Limb (tissue), 2 donors: ENCODE measurements at regions not wholly inside any gene's neighbourhood (a gene's known extent, or its start where the extent isn't known, plus 50 kb on each side); places are given as distances from the start of the nearest gene placed in this dataset.

Source experiments
- DNase-seq, 2 donors: peaks; one replicate each; pipeline ENCODE4 v3.0.0-alpha.2; 2016; ENCODE audit errors: extremely low spot score in 2 of 2

GRCh38 chr17:5785867-5786509 lies 201.7 kb upstream of the NLRP1 start:
- DNase-seq = no peak

DNA sequence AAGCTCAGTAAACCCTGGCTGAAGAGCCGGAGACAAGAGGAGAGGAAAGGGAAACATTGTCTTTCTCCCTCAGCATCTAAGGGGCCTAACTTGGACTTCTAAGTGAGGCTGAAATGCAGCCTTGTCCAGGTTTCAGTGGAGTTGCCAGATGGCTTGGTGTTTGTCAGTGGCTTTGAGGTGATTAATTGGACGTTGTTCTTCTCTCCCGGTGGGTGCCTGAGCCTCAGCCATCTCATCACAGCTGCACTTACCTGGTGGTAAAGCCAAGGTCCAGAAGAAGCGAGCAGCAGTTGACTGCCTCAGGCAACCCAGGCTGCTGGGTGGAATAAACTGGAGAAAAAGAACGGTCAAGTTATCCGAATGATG lies 202.2 kb upstream of the NLRP1 start:
- DNase-seq = no peak

GRCh38 chr17:5788266-5788900 lies 204.1 kb upstream of the NLRP1 start:
- no peak for DNase-seq

DNA sequence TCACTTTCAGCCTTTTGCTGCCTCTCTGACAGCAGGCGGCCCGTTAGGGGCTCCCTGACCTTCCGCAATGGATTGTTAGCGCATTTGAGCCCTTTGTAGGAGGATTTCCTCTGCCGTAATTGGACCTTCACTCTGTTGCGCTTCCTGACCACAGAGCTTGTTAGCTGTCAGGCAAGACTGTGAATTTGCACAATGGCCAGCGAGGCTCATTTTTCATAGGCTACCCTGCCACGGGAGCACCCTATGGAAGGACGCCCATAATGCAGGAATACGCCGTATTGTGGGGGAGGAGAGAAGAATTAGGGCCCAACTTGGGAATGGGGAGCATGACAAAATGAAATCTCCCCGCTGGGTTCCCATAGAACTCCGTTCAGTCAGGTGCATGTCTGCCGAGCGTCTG lies 205.2 kb upstream of the NLRP1 start:
- no peak for DNase-seq

DNA sequence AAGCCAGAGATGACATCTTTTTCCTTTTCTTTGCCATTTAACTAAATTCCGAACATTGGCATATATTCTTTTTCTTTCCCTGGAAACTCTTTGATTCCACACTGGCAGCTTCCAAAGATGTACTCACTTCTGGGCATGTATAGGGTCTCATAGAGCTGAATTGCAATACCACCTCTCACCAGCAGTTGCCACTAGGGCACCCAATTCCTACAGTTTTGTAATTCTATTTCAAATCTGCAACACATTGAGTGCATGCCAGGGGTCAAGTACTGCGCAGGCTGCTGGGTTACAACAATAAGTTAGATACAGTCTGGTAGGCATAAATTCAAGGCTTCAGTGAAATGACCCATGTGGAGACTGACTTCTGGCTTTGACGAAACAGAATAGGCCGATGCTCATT lies 208.8 kb upstream of the NLRP1 start:
- no peak for DNase-seq

- no peak for DNase-seq
These were observed 209.6 kb upstream of the NLRP1 start for GRCh38 chr17:5793899-5794298.

GRCh38 chr17:5794385-5794784 lies 210.1 kb upstream of the NLRP1 start:
- DNase-seq = no peak

- DNase-seq = no peak
These were observed 210.7 kb upstream of the NLRP1 start for GRCh38 chr17:5794881-5795506.

- DNase-seq = no peak
These were observed 213.2 kb upstream of the NLRP1 start for GRCh38 chr17:5797447-5798050.

- no peak for DNase-seq
These were observed 213.8 kb upstream of the NLRP1 start for GRCh38 chr17:5798094-5798493.

- DNase-seq = no peak
These were observed 215.8 kb upstream of the NLRP1 start for GRCh38 chr17:5800131-5800530.

DNA sequence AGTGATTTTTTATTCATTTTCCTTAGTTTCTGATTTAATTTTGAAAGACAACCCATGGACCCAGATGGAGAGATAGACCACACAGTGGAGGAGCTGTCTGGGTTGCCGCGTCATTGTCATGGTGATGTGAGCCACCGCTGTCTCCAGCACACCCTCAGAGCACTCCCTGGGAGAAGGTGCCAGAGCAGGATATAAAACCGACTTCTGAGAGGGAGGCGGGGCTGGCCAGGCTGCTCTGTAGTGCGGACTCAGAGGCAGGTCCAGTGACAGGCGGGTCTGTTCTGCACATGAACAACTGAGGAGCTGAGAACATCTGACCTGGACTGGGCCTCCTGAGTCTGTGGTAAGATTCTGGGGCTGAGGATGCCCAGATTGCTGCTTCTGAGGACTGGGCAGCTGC lies 216.3 kb upstream of the NLRP1 start:
- DNase-seq = no peak

DNA sequence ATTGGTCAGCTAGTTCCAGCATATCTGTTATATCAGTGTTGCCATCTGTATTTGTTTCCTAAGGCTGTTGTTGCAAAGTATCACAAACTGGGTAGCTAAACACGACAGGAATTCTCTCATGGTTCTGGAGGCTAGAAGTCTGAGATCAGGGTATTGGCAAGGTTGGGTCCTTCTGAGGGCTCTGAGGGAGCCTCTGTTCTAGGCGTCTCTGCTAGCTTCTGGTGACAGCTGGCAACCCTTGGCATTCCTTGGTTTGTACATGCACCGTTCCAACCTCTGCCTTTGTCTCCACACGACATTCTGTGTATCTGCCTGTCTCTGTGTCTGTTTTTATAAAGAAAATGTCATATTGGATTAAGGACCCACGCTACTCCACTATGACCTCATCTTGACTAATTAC lies 219.9 kb upstream of the NLRP1 start:
- DNase-seq = no peak

DNA sequence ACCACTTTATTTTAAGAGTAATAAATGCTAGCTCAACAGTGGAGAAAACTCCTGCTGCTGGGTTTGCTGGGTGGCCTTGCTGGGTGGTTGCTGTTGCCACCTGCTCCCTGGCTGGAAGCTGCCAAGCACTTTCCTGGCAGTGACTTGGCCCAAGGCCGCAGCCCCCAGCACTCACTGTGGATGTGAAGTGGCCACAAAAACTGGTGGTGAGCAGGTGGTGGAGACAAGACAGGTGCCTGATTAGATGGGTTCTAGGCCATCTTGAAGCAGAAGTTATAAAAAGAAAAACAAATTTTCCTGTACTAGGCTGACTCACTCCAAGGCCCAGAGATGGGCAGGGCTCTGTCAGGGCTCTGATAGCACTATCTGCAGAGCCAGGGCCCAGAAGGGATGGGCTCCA lies 224.7 kb upstream of the NLRP1 start:
- no peak for DNase-seq

GRCh38 chr17:5809580-5810188 lies 225.4 kb upstream of the NLRP1 start:
- DNase-seq = no peak

DNA sequence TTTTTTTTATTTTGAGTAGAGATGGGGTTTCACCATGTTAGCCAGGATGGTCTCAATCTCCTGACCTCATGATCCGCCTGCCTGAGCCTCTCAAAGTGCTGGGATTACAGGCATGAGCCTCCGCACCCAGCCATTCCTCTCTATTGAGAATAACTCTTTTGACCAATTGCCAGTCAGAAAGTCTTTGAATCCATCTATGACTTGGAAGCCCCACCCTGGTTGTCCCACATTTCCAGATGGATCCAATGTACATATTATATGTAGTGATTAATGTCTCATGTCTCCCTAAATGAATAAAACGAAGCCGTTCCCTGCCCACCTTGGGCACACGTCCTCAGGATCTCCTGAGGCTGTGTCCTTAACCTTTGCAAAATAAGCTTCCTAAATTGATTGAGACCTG lies 228.3 kb upstream of the NLRP1 start:
- DNase-seq = no peak

DNA sequence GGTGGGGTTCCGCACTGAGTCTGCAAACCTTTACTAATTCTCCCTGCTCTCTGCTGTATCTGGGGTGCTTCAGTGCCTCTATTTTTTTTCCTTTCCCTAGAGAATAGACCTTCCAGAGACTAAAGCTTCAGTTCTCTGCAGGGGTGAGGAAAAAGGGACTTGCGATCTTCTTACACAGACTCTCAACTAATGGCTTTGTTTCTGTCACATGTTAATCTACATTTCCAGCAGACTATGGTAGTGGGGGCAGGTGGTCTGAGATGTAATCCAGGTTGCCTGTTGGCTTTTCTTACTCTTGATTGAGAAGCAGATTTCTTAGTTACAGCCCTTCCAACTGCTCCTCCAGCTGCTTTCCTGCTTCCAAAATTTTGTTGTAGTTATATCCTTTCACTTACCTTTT lies 229.0 kb upstream of the NLRP1 start:
- DNase-seq = no peak

GRCh38 chr17:5815396-5815795 lies 231.1 kb upstream of the NLRP1 start:
- DNase-seq = no peak

DNA sequence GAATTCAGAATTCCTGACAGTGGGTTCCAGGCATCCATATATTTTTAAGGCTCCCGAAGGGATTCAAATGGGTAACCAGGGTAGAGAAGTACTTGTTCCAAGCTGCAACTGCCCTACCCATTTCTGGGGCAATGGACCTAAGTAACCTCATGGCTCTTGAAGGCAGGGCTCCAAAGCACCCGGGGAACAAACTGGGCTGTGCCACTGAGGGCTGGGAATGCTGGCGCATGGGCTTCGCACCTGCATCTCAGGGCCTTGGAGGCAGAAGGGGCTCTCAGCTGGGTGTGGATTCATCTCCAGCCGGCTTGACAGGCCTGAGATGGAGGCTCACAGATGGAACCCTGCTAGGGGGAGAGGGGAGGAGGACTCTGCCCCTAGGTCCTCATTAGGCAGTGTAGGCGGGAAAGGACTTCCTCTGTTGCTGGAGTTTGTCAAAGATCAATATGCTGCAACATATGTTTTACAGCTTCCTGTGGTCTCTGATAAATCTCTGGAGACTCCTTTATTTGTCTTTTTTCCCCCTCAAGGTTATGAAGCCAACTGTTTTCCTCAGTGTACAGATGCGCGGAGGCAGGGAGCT lies 232.3 kb upstream of the NLRP1 start:
- DNase-seq = no peak

DNA sequence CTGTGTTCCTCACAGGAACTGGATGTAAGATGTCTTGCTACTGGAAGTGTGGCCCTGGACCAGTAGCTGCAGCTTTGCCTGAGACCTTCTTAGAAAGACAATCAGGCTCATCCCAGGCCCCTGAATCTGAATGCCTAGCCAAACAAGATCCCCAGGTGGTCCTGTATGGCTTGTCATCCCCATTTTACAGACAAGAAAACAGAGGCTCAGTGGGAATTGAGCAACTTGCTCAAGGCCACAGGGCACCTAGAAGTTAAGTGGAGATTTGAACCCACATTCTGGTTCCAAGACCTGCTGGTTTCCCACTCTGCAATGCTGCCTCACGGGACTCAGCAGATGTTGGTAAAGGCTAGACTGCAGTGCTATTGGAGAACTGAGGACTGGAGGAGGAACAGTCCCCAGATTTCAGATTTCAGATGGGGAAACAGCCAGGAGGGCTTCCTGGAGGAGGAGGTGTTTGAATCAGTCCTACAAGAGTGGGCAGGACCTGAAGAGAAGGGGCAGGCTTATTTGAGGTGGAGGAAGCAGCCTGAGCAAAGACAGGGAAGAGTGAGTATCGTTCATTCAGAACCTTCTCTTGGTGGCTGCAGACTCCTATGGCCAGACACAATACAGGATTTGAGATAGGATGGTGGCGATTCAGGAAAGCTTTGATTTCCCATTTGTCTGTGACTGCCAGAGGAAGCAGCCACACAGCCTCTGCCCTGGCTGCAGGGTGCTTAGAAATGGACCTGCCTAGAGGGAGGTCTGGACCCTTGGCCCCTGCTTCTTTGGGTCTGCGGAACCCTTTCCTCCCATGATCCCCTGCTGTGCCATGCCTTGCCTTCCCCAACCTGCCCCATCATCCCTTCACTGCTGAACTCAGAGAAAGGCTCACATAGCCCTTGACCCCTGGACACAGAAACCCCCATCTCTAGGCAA lies 233.4 kb upstream of the NLRP1 start:
- DNase-seq = no peak

DNA sequence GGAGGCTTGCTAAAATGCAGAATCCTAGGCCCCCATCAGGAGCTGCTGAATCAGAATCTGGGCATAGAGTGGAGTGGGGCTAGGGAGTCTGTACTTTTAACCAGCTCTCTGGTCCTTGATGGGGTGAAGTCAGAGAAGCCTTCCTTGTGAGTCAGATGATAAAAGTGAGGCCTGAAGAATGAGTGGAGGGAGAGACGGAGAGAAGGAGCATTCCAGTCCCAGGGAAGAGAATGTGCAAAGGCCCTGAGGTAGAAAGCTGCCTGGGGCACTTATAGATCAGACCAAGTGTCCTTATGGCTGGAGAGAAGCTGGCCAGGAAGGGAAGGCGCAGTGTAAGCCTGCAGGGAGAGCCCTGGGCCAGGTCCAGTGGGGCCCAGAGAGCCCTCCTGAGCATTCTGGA lies 235.1 kb upstream of the NLRP1 start:
- DNase-seq = no peak
